HG03135 (cell line): ENCODE measurements at regions not wholly inside any gene's neighbourhood (a gene's known extent, or its start where the extent isn't known, plus 50 kb on each side); places are given as distances from the start of the nearest gene placed in this dataset.

Source experiments
- ATAC-seq: cut with Tn5 transposase; IDR thresholded peaks from one replicate; pipeline ENCODE4 v1.9.1; 2021; ENCODE audit warnings: mild to moderate bottlenecking, moderate library complexity; ENCODE audit not compliant: unreplicated experiment

- ATAC-seq: no peak
Observed at GRCh38 chr18:27838225-27838624, 338.7 kb downstream of the CDH2 start.

- ATAC-seq: no peak
Observed at GRCh38 chr18:27826101-27826500, 350.8 kb downstream of the CDH2 start.

DNA sequence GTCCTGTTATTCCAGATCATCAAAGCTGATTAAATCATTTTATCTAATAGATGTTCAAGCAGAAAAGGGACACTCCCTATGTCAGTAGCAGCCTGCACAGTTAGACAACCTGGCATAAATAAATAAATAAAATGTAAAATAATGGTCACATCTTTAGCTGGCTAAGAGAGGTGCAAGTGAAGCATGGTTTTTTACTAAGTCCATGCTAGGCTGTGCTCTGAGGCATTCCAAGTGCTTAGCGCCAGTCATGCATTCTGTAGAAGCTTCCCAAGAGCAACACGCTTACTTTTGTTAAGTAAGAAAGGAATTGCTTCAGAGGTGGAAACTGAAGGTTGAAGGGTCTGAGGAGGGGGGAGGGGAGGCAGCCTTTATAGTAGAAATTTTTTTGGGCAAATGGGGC, 351.2 kb downstream of the CDH2 start:
- ATAC-seq: no peak

DNA sequence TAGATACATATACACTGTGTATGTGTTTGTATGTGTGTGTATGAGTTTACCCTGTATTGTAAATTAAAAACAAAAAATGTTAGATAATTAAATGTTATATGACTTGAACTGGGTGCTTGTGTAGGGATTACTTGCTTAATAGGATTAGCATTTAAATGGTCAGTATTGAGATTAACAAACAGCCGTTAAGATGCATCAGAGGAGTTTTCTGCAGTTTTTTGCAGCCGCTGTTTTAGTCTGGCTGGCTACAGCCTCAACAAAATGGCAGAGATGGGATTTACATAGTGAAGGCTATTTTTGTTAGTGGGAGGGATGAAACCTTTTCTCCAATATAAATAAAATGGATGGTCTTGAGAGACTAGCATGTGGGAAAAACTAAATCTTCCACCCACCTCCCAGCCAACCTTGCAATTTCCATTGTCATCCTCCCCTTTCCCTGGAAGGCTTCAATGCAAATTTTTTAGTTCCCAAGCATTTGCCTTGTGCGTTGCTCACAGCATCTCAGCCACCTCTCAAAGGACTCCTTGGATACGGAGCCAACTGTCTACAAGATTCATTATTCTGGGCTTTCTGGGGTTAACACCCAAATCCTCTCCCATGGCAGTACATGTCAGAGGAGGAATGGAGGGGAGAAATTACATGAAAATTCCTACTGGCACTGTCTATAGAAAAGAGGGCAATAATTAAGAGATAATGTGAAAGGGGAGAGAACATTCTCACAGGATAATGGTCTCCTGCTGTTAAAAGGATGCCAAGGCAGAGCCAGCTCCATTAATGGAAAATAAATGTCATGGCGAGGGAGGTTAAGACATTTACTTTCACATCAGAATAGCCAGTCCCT, 351.9 kb downstream of the CDH2 start:
- no peak for ATAC-seq

- ATAC-seq: no peak
Observed at GRCh38 chr18:27824275-27824674, 352.7 kb downstream of the CDH2 start.

- no peak for ATAC-seq
Observed at GRCh38 chr18:27823053-27823452, 353.9 kb downstream of the CDH2 start.

DNA sequence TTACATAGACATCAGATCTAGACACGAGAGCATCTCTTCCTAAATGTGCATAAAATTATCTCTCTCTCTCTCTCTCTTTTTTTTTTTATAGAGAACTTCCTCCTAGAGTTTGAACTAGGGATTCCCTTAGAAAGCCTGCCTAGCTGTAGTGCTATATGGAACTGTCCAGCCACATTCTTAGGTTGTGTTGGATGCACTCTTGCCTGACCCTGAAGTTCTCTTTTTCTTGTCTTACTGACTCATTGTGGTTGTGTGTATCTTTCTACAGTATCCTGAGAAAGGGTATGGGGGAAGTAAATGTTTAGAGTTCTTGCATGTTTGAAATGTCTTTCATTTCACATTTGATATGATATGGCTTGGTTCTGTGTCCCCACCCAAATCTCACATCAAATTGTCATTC, 368.2 kb downstream of the CDH2 start:
- ATAC-seq: no peak

GRCh38 chr18:27803957-27804356, 373.0 kb downstream of the CDH2 start:
- ATAC-seq: no peak

DNA sequence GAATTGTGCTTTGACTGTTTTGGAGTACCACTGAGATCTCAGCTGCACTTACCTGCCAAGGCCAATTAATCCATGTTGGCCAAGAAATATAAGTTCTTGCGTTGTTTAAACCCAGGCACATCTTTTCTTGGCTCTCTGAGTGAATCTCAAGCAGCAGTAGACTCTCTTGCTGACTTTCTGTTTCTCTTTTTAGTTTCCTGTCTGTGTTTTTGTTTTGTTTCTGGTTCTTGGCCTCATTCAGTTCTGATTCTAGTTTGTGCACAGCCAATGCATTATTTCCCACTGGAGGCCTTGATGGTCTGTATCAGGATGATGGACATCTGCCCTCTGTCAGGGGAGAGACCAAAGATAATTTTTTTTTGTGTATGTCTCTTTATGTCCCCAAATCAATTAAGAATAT, 379.4 kb downstream of the CDH2 start:
- no peak for ATAC-seq

- no peak for ATAC-seq
Observed at GRCh38 chr18:27794181-27794926, 382.6 kb downstream of the CDH2 start.

DNA sequence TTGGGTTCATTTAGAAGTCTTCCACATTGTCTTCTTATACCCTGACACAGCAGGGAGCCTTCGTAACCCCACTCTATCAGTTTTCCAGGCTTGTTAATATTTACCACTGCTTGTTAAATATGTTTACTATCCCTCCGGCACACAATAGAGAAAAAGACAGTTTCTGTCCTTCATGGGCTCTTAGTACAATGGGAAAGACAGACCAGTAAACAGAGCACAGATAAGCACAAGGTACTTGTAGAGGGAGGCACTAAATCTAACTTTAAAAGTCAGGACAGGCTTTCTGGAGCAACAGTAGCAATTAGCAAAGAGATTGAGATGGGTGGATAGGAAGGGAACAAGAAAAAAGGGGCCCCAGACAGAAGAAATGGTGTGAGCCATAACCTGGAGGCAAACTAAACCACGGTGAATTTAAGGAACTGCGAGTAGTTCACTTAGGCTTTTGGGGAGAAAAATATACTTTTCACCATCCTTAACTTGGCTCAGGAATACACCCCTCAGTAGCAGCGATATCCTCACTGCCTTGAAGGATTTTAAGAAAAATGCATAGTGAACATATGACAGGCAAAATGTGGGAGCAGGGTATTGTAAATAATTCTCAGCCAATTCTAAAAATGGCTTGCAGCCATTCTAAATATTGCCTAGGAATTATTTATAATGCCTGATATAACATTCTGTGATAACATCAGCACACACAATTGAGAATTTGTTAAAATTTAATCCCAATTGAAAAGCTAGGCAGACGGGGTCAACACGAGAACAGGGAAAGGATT, 383.7 kb downstream of the CDH2 start:
- no peak for ATAC-seq

DNA sequence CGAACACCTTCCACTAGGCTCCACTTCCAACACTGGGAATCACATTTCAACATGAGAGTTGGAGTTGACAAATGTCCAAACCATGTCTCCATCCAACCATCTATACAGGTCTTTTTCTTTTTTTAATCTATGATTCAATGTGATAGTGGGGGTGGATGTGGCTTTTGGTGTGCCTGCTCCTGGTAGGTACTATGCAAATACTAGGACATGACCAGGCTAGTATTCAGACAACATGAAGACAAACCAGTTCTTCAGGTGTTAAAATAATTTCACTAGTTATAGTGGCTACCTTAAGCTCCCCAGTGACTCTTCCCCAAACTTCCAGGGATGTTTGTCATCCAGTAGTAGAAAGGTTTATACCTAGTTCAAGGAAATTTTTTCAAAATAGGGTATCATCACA, 387.5 kb downstream of the CDH2 start:
- ATAC-seq: no peak

- ATAC-seq: no peak
Observed at GRCh38 chr18:27787547-27787946, 389.4 kb downstream of the CDH2 start.

DNA sequence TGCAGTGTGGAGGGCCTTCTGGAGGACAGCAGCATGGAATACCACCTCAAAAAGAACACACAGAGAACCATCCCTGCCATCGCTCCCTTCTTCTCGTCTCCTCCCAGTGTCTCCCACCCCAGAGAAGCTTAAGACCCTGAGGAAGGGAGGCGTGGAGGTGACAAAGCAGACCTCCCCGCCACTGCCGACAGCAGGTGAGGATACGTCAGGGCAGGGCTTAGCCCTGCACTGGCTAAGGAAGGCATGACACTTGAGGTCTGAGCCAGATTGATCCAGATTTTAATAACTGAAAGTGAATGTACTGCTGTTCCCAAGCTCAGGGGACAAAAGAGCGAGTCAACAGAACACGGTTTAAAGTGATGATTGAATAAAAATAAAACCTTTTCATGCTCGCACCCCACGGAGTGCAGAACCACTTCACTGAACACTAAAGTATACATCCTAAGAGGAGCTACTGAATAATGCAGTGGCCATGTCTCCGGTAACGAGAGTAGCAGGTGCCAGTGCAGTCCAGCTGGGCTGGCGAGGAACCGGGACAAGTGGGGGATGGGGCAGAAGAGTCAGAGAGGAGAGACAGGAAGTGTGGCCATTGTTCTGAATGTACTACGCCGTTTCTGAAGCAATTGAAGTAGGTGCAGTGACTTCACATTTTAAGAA, 391.0 kb downstream of the CDH2 start:
- no peak for ATAC-seq

- ATAC-seq: no peak
Observed at GRCh38 chr18:27780061-27780745, 396.7 kb downstream of the CDH2 start.

DNA sequence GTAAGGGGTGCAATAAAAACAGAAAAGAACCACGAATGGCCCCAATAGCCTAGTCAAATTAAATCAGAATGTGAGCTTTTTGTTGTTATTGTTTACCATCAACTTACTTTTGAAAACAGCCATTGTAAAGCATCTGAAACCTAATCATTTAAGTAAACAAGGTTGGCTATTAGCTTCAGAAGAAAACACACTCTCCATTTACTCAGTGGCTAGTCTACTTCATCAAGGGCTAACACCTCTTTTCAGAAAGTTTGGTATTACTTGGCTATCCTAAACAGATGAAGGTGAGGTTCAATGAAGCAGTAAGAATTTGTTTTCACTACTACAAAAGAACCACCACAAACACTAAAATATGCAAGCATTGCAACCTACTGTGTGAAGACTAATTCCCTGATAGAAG, 398.0 kb downstream of the CDH2 start:
- ATAC-seq: no peak

GRCh38 chr18:27778441-27778840, 398.5 kb downstream of the CDH2 start:
- ATAC-seq: no peak

- no peak for ATAC-seq
Observed at GRCh38 chr18:27772081-27772480, 404.8 kb downstream of the CDH2 start.

DNA sequence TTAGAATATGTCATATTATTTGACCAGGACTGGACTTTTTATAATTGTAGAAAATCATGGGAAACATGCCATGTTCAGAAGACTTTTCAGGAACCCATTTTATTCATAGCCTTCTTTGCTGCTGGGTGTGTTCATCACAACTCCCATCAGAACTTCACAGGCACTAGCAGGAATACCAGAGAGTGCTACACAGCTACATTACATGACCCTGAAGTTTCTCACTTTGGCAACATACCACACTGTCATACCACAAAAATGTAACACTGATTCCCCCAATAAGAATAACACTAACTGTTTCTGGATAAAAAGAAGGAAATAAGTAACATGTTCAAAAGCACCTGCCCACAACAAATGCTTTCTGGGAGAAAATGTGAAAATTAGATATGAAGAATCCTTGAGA, 405.4 kb downstream of the CDH2 start:
- ATAC-seq: no peak

GRCh38 chr18:27769152-27769551, 407.8 kb downstream of the CDH2 start:
- ATAC-seq: no peak
